GM12892 (cell line): ENCODE measurements at regions not wholly inside any gene's neighbourhood (a gene's known extent, or its start where the extent isn't known, plus 50 kb on each side); places are given as distances from the start of the nearest gene placed in this dataset.

Experiments
- POLR2A ChIP-seq: IDR thresholded peaks from 2 replicates; pipeline ENCODE4 v1.6.1; 2011; ENCODE audit warnings: low read depth, low read length, control low read depth
- POLR2AphosphoS5 ChIP-seq: IDR thresholded peaks from 2 replicates; pipeline ENCODE4 v1.6.1; 2011; ENCODE audit warnings: low read depth, low read length, control low read depth
- TAF1 ChIP-seq: IDR thresholded peaks from 2 replicates; pipeline ENCODE4 v1.6.1; 2011; ENCODE audit warnings: low read depth, mild to moderate bottlenecking, control low read depth, low read length, borderline replicate concordance

DNA sequence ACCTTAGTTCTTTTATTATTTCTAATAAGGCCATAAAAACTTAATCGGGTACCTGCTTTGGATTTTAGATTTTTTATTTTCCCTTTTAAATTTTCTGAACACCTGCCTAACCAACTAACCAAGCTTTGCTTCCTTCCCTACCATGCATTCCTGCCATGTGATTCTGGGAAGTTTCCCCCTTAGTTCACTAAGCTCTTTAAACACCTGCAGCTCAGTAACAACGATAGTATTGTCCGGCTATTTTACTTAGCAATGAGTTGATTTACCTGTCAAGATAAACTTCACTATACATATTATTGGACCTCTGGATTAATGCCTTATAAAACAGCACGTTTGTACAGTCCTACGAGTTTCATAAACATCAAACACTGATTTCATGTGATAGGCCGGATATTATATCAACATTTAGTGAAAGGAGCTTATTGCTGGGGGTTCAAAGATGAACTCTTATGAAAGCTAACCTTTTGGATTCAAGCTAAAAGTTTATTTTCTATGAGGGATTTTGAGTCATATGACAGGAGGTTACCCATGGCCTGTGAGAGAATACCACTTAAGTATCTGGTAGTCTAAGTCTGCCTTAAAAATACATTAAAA, 81.0 kb upstream of the STARD13 start:
- TF ChIP-seq POLR2A (no peak), TAF1 (no peak), POLR2AphosphoS5 (no peak)
